ENCODE measurements at regions not wholly inside any gene's neighbourhood (a gene's known extent, or its start where the extent isn't known, plus 50 kb on each side); places are given as distances from the start of the nearest gene placed in this dataset.
"Not testable (repeated sequence)": the region's sequence is repeated elsewhere in the genome, so short reads cannot be mapped to it uniquely, and the experiment has no call there.

- no peak for DNase-seq (ENCODE audit: low spot score)
These were observed 63.8 kb upstream of the ENPP6 start for GRCh38 chr4:184281231-184282139.

DNA sequence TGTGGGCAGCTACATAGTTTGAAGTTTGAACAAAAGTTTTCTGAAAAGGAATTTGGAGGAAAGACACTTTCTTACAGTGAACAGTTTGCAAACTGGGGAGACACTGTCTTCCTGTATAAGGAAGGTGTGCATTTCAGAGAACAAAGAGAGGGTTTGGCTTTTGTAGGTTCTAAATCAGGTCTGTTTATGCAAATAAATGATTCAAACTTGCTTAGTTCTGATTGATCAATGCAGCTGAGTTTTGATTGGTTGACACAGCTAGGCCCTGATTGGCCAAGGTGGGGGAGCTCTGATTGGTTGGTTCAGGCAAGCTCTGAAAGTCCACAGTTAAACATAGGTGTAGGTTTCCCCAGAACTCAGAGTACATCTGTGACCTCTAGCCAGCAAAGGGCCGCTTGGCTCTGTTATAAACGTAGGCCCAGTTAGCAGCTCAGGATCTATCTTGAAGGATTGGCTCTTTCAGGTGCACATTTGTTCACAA lies 63.0 kb upstream of the ENPP6 start:
- no peak for DNase-seq (ENCODE audit: low spot score)

DNA sequence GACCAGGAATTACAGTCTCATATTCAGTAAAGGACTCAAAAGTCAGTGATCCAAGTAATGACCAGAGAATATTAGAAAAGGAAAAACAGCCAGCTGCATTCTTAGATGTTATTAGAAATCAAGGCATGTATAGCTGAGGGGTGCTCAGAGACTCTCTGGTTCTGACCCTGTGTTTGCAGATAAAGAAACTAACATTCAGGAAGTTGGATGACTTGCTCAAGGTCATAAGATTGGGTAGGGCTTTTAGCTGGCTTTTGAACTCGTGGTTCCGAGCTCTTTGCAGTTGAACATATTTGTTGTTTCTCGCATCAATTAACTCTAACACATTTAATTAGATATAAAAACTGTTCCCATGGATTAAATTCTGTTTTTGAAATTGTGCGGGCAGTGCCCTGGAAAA lies 62.5 kb upstream of the ENPP6 start:
- DNase-seq (ENCODE audit: low spot score) = no peak

- no peak for DNase-seq (ENCODE audit: low spot score)
These were observed 61.9 kb upstream of the ENPP6 start for GRCh38 chr4:184279496-184280061.

- DNase-seq (ENCODE audit: low spot score) = not testable (repeated sequence)
These were observed 60.1 kb upstream of the ENPP6 start for GRCh38 chr4:184277769-184278168.

GRCh38 chr4:184277010-184277409 lies 59.3 kb upstream of the ENPP6 start:
- not testable (repeated sequence) for DNase-seq (ENCODE audit: low spot score)

- DNase-seq (ENCODE audit: low spot score) = not testable (repeated sequence)
These were observed 58.7 kb upstream of the ENPP6 start for GRCh38 chr4:184276346-184276745.

- no peak for DNase-seq (ENCODE audit: low spot score)
These were observed 58.1 kb upstream of the ENPP6 start for GRCh38 chr4:184275766-184276165.

GRCh38 chr4:184274286-184274951 lies 56.7 kb upstream of the ENPP6 start:
- DNase-seq (ENCODE audit: low spot score) = no peak

DNA sequence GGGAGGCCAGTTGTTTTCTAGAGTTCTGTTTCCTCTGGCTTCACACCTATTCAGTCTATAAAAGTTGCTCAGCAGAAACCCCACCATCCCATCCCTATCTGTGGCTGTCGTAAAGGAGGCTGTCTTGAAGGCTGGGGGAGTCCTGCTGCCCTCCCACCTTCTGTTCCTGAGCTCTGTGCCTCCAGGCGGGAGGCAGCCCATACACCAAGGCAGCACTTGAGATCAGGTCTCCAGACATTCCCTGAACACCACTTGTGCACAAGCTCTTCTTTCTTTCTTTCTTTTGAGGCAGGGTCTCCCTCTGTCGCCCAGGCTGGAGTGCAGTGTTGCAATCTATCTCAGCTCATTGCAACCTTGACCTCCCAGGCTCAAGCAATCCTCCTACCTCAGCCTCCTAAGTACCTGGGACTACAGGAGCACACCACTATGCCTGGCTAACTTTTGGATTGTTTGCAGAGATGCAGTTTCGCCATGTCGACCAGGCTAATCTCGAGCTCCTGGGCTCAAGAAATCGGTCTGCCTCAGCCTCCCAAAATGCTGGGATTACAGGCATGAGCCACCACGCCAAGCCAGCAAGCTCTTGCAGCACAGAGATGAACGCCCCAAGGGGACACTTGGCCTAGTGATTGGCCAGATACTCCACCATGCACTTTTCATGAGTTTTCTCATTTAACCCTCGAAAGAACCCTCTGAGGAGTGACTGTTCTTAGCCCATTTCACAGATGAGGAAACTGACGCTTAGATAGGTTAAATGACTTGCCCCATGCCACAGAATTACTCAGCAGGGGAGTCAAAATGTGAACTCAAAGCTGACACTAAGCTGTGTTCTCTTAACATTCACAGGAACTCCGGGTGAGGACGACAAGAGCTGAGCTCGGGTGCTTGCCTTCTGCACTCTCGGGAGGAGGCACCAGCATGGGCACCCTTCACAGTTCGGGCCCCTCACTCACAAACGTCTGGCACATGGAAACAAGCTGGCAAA lies 55.8 kb upstream of the ENPP6 start:
- DNase-seq (ENCODE audit: low spot score) = no peak

DNA sequence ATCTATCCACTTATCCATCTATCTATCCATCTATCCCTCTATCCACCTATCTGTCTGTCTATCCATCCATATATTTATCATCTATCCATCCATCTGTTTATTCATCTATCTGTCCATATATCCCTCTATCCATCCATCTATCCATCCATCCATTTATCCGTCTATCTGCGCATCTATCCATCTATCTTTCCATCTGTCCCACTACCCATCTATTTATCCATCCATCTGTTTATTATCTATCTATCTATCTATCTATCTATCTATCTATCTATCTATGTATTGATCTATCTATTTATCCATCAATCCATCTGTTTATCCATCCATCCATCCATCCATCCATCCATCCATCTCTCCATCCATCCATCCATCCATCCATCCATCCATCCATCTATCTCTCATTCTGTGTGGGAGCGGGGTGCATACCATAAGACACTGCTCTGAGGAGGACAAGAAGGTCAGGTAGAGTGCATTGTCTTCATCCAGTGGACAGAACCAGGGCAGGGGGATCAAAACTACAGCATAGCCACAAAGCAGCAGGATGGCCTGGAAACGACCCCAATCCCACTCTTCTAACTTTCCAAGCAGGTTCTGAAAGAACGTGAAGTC lies 53.2 kb upstream of the ENPP6 start:
- no peak for DNase-seq (ENCODE audit: low spot score)

GRCh38 chr4:184269879-184270430 lies 52.3 kb upstream of the ENPP6 start:
- DNase-seq (ENCODE audit: low spot score) = no peak

DNA sequence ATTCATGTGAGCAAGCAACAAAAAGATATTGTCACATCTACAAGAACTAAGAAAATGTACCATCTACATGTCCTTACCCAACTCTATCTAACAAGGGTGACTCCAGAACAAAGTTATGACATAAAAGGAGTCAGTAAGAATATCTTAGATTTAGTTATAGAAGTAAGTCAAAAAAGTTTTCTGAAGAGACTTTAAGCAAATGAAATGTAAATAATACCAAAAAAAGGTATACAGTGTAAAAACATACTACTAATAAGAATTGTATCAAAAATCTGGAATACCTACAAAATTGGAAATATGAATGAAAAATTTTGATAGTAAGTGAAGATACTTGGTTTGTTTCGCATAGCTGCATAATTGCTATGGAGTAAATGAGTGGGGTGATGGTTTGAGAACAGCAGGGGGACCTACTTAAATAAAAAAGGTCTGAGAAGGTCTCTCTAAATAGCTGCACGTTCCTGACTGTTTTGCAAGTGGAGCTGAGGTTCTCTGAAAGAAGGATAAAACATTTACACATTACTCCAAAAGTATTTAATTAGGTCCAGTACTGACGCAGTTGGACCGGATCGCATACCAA lies 51.0 kb upstream of the ENPP6 start:
- DNase-seq (ENCODE audit: low spot score) = no peak

DNA sequence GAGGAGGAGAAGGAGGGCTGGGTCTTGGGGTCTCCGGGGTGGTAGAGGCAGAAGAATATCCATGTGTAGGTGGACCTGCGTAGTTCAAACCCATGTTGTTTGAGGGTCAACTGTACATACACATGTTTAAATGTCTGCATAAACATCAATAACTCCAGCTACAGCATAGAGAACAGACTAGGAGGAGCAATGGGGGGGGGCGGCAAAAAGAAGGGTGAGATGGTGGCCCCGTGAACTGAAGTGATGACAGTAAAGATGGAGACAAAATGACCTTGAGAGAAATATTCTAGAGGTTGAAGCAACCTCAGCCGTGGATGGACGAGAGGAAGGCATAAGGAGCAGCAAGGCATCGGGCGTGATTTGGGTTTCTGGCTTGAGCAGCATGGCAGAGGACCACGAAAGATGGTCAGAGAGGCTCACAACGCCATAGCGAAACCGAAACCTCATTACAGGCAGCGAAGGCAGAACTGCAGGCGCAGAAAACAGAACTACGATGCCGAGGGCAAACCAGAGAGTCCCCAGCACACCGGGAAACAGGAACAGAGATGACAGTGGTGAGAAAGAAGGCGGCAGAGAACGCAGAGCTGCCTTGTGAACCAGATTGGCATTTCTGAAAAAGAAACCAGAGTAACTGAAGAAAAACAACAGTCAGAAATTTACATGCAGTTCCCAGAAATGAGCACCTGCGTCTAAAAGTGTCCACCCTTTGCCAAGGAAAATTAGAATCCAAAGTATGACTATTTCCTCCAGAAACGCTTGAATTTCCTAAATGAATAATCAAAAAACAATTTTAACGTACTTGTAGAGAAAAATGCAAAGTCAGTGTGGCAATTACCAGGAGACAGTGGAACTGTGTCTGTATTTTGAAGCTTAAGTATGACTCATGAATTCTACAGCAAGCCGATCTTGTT lies 50.3 kb upstream of the ENPP6 start:
- peak; percentile 86 for DNase-seq (ENCODE audit: low spot score)

Data from kidney capillary endothelial cell (primary cell).